NOMO-1 treated with dmso at 0.1 percent for 144 hours (cell line): ENCODE measurements at regions not wholly inside any gene's neighbourhood (a gene's known extent, or its start where the extent isn't known, plus 50 kb on each side); places are given as distances from the start of the nearest gene placed in this dataset.

ENCODE experiments used
- DNase-seq: peaks from one replicate; lab custom pipeline; 2025; ENCODE audit not compliant: unreplicated experiment; lab: John Stamatoyannopoulos, UW

GRCh38 chr20:63117151-63117550, 98.8 kb downstream of the YTHDF1 start:
- DNase-seq, result no peak

- no peak for DNase-seq
Measured at GRCh38 chr20:63116412-63117106, 99.4 kb downstream of the YTHDF1 start.

GRCh38 chr20:63115651-63116411, 100.1 kb downstream of the YTHDF1 start:
- no peak for DNase-seq

- no peak for DNase-seq
Measured at GRCh38 chr20:63114693-63115311, 101.1 kb downstream of the YTHDF1 start.

GRCh38 chr20:63114006-63114692, 101.8 kb downstream of the YTHDF1 start:
- DNase-seq, result no peak

- DNase-seq, result no peak
Measured at GRCh38 chr20:63112491-63113219, 103.3 kb downstream of the YTHDF1 start.

GRCh38 chr20:63108247-63108646, 101.5 kb upstream of the BHLHE23 start:
- no peak for DNase-seq

GRCh38 chr20:63107449-63108200, 100.9 kb upstream of the BHLHE23 start:
- DNase-seq, result no peak

- DNase-seq, result no peak
Measured at GRCh38 chr20:63106765-63107448, 100.1 kb upstream of the BHLHE23 start.

- no peak for DNase-seq
Measured at GRCh38 chr20:63106108-63106764, 99.5 kb upstream of the BHLHE23 start.

GRCh38 chr20:63105211-63106107, 98.7 kb upstream of the BHLHE23 start:
- DNase-seq, result no peak

- no peak for DNase-seq
Measured at GRCh38 chr20:63104312-63105181, 97.8 kb upstream of the BHLHE23 start.

GRCh38 chr20:63103402-63104311, 96.9 kb upstream of the BHLHE23 start:
- no peak for DNase-seq

- DNase-seq, result peak; percentile 49
Measured at GRCh38 chr20:63102721-63103375, 96.1 kb upstream of the BHLHE23 start.
